GM19240 (cell line): ENCODE measurements at regions not wholly inside any gene's neighbourhood (a gene's known extent, or its start where the extent isn't known, plus 50 kb on each side); places are given as distances from the start of the nearest gene placed in this dataset.

Experiments
- DNase-seq: peaks from one replicate; pipeline ENCODE4 v3.0.0; 2011; ENCODE audit warnings: low spot score; ENCODE audit not compliant: insufficient read length

- DNase-seq = no peak
Observed at GRCh38 chr10:130611239-130611638, 475.0 kb downstream of the GLRX3 start.

- no peak for DNase-seq
Observed at GRCh38 chr10:130615457-130615856, 479.3 kb downstream of the GLRX3 start.

- DNase-seq = no peak
Observed at GRCh38 chr10:130617985-130618384, 481.8 kb downstream of the GLRX3 start.

- no peak for DNase-seq
Observed at GRCh38 chr10:130618647-130619046, 482.5 kb downstream of the GLRX3 start.

GRCh38 chr10:130621231-130621775, 485.1 kb downstream of the GLRX3 start:
- no peak for DNase-seq

- no peak for DNase-seq
Observed at GRCh38 chr10:130623680-130624267, 487.6 kb downstream of the GLRX3 start.

GRCh38 chr10:130627346-130628045, 491.3 kb downstream of the GLRX3 start:
- DNase-seq = no peak

- DNase-seq = no peak
Observed at GRCh38 chr10:130630135-130630534, 493.9 kb downstream of the GLRX3 start.

GRCh38 chr10:130631142-130632096, 495.2 kb downstream of the GLRX3 start:
- no peak for DNase-seq

GRCh38 chr10:130634816-130635215, 498.6 kb downstream of the GLRX3 start:
- no peak for DNase-seq

- DNase-seq = no peak
Observed at GRCh38 chr10:130635528-130635927, 499.3 kb downstream of the GLRX3 start.

- DNase-seq = no peak
Observed at GRCh38 chr10:130636313-130636930, 500.2 kb downstream of the GLRX3 start.

- DNase-seq = no peak
Observed at GRCh38 chr10:130637089-130637676, 501.0 kb downstream of the GLRX3 start.

GRCh38 chr10:130638991-130639390, 502.8 kb downstream of the GLRX3 start:
- DNase-seq = no peak

- no peak for DNase-seq
Observed at GRCh38 chr10:130642926-130643325, 506.7 kb downstream of the GLRX3 start.

- no peak for DNase-seq
Observed at GRCh38 chr10:130647341-130647740, 511.1 kb downstream of the GLRX3 start.

- DNase-seq = no peak
Observed at GRCh38 chr10:130648807-130649206, 512.6 kb downstream of the GLRX3 start.

- DNase-seq = no peak
Observed at GRCh38 chr10:130652544-130652943, 516.4 kb downstream of the GLRX3 start.

GRCh38 chr10:130652964-130653578, 516.9 kb downstream of the GLRX3 start:
- DNase-seq = no peak

GRCh38 chr10:130654726-130655125, 518.5 kb downstream of the GLRX3 start:
- DNase-seq = no peak
